ENCODE measurements at regions not wholly inside any gene's neighbourhood (a gene's known extent, or its start where the extent isn't known, plus 50 kb on each side); places are given as distances from the start of the nearest gene placed in this dataset.

DNA sequence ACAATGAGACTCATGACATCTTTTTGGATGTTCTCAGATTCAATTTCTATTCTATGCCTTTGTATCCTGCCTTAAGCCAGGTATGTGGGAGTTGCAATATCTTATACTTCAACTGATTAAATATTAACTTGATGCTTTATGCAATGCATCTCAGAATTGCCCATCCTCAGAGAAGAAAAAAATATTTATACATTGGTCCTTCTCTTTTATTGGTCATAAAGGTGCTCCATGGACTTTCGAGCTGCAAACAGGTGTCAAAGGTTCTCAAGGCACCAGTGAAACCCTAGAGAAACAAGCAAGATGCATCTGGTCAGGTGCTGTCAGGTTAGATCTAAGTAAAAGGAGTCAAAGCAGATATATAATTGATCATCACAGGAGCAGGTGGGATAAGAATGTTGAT, 690.5 kb downstream of the PLCL1 start:
- Histone ChIP-seq H3K36me3 (no peaks in the 10 kb centered on the region), H3K27me3 (no peaks in the 10 kb centered on the region), H3K4me3 (no peak overlapping the region), H3K27ac (no peak overlapping the region), H3K4me1 (no peaks in the 10 kb centered on the region), H3K9me3 (no peaks in the 10 kb centered on the region)
- DNase-seq, result no peak
- TF ChIP-seq POLR2AphosphoS5 (IDR thresholded peaks at IDR 0.05), result no peak
- no peak for TF ChIP-seq POLR2A (IDR thresholded peaks at IDR 0.05)
- no peak for TF ChIP-seq EP300 (IDR thresholded peaks at IDR 0.05)
- TF ChIP-seq, protein P1, sequence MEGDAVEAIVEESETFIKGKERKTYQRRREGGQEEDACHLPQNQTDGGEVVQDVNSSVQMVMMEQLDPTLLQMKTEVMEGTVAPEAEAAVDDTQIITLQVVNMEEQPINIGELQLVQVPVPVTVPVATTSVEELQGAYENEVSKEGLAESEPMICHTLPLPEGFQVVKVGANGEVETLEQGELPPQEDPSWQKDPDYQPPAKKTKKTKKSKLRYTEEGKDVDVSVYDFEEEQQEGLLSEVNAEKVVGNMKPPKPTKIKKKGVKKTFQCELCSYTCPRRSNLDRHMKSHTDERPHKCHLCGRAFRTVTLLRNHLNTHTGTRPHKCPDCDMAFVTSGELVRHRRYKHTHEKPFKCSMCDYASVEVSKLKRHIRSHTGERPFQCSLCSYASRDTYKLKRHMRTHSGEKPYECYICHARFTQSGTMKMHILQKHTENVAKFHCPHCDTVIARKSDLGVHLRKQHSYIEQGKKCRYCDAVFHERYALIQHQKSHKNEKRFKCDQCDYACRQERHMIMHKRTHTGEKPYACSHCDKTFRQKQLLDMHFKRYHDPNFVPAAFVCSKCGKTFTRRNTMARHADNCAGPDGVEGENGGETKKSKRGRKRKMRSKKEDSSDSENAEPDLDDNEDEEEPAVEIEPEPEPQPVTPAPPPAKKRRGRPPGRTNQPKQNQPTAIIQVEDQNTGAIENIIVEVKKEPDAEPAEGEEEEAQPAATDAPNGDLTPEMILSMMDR (IDR thresholded peaks at IDR 0.05), result no peak
- 18 to 66% methylated on average over 1 of the region's 1 CpG for WGBS, 2 donors
- intact Hi-C loops (cut with DNase I), result no loop called here

DNA sequence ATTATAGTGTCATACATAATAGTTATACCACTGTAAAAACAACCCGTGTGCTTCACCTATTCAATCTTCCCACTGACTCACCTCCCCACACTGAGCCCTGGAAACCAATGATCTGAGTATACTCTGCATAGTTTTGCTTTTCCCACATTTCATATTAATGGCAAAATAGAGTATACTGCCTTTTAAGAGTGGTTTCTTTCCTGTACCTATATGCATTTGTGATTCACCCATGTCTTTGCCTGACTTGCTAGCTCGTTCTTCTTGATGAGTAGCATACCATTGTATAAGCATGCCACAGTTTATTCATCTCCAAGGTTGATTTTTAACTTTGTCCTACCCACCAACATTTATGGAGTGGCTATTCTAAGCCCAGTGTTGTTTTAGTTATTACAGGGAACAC, 686.4 kb downstream of the PLCL1 start:
- no peak overlapping the region for H3K4me3 ChIP-seq
- intact Hi-C loops (cut with DNase I), result no loop called here
- TF ChIP-seq POLR2A (IDR thresholded peaks at IDR 0.05) (no peak), EP300 (IDR thresholded peaks at IDR 0.05) (no peak), POLR2AphosphoS5 (IDR thresholded peaks at IDR 0.05) (no peak)
- TF ChIP-seq, protein P1 (IDR thresholded peaks at IDR 0.05), result no peak
- H3K36me3 ChIP-seq, result no peaks in the 10 kb centered on the region
- DNase-seq, result no peak
- H3K9me3 ChIP-seq, result no peaks in the 10 kb centered on the region
- no peaks in the 10 kb centered on the region for H3K4me1 ChIP-seq
- no peak overlapping the region for H3K27ac ChIP-seq
- no peaks in the 10 kb centered on the region for H3K27me3 ChIP-seq
- 13 to 54% methylated on average over 2 of the region's 2 CpGs for WGBS, 2 donors

DNA sequence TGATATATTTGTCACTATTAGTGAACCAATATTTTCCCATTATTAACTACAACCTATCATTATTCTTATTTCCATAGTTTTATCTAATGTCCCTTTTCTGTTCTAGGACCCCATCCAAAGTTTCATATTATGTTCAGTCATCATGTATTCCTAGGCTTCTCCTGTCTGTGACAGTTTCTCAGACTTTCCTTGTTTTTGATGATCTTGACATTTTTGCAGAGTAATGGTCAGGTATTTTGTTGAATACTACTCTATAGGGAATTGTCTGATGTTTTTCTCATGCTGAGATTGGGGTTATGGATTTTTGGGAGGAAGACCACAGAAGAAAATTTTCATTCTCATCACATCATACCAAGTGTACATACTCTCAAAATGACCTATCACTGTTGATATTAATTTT, 684.6 kb downstream of the PLCL1 start:
- no peaks in the 10 kb centered on the region for H3K36me3 ChIP-seq
- H3K27me3 ChIP-seq, result no peaks in the 10 kb centered on the region
- no peaks in the 10 kb centered on the region for H3K4me1 ChIP-seq
- intact Hi-C loops (cut with DNase I), result no loop called here
- TF ChIP-seq POLR2AphosphoS5 (IDR thresholded peaks at IDR 0.05) (no peak), EP300 (IDR thresholded peaks at IDR 0.05) (no peak), POLR2A (IDR thresholded peaks at IDR 0.05) (no peak)
- TF ChIP-seq, protein P1 (IDR thresholded peaks at IDR 0.05), result no peak
- no peak overlapping the region for H3K27ac ChIP-seq
- no peak overlapping the region for H3K4me3 ChIP-seq
- DNase-seq, result no peak
- H3K9me3 ChIP-seq, result no peaks in the 10 kb centered on the region

DNA sequence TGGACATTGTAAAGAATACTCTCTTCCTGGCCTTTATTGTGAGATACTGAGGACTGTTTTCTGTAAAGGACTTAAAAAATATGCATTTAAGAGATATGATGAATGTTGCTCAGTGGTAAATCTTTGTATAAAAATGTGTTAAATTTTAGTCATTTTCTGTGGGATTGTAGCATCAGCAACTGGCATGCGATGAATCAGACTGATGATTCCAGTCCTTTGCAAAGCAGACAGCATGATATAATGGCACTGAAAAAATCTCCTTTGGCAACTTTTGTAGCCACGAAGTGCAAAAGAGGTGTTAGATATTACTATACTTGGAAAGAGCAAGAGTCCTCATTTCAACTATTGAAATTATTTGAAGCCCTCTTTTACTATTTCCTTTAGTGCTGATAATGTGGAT, 678.7 kb downstream of the PLCL1 start:
- Histone ChIP-seq H3K9me3 (no peaks in the 10 kb centered on the region), H3K4me1 (no peaks in the 10 kb centered on the region), H3K27ac (no peak overlapping the region), H3K4me3 (no peak overlapping the region), H3K27me3 (no peaks in the 10 kb centered on the region), H3K36me3 (no peaks in the 10 kb centered on the region)
- intact Hi-C loops (cut with DNase I), result no loop called here
- TF ChIP-seq, protein P1 (IDR thresholded peaks at IDR 0.05), result no peak
- TF ChIP-seq POLR2A (IDR thresholded peaks at IDR 0.05) (no peak), EP300 (IDR thresholded peaks at IDR 0.05) (no peak), POLR2AphosphoS5 (IDR thresholded peaks at IDR 0.05) (no peak)
- DNase-seq, result no peak
- WGBS, 2 donors, result 76 to 83% methylated on average over 2 of the region's 2 CpGs

DNA sequence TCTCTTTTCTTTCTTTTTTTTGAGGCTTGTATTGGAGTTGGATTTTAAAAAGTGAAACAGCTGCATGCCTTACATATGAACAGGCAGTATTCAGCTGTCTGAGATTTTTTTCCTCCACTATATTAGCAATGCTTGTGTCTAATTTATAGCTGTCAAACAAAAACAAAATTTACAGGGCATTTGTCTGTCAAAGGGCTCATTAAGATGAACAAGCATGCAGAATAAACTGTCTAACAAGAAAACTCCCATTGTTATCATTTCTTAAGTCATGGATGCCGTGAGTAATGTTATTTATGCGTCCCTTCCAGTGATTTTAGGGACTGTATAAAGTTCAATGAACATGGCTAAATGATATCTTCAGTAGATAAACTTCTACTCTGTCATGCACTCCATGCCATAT, 674.7 kb downstream of the PLCL1 start:
- no peaks in the 10 kb centered on the region for H3K4me1 ChIP-seq
- 68 to 81% methylated on average over 2 of the region's 2 CpGs for WGBS, 2 donors
- no peaks in the 10 kb centered on the region for H3K36me3 ChIP-seq
- TF ChIP-seq EP300 (IDR thresholded peaks at IDR 0.05) (no peak), POLR2AphosphoS5 (IDR thresholded peaks at IDR 0.05) (no peak), POLR2A (IDR thresholded peaks at IDR 0.05) (no peak)
- TF ChIP-seq, protein P1 (IDR thresholded peaks at IDR 0.05), result no peak
- DNase-seq, result no peak
- H3K9me3 ChIP-seq, result no peaks in the 10 kb centered on the region
- no peaks in the 10 kb centered on the region for H3K27me3 ChIP-seq
- H3K4me3 ChIP-seq, result no peak overlapping the region
- no peak overlapping the region for H3K27ac ChIP-seq
- intact Hi-C loops (cut with DNase I), result no loop called here

All from sigmoid colon (tissue), 6 donors.